ENCODE measurements at regions not wholly inside any gene's neighbourhood (a gene's known extent, or its start where the extent isn't known, plus 50 kb on each side); places are given as distances from the start of the nearest gene placed in this dataset.
A peak's percentile ranks its signal among the peaks of the same experiment; 100 is the strongest.
"Not testable (repeated sequence)": the region's sequence is repeated elsewhere in the genome, so short reads cannot be mapped to it uniquely, and the experiment has no call there.

GRCh38 chr21:33973268-33973667 lies 57.7 kb upstream of the ATP5PO start:
- DNase-seq (ENCODE audit: low read depth, low spot score) = no peak

GRCh38 chr21:33972539-33972938 lies 56.9 kb upstream of the ATP5PO start:
- no peak for DNase-seq (ENCODE audit: low read depth, low spot score)

GRCh38 chr21:33971492-33972013 lies 55.9 kb upstream of the ATP5PO start:
- DNase-seq (ENCODE audit: low read depth, low spot score) = peak; percentile 61

GRCh38 chr21:33969581-33969980 lies 54.0 kb upstream of the ATP5PO start:
- no peak for DNase-seq (ENCODE audit: low read depth, low spot score)

GRCh38 chr21:33968995-33969348 lies 53.4 kb upstream of the ATP5PO start:
- DNase-seq (ENCODE audit: low read depth, low spot score) = no peak

- DNase-seq (ENCODE audit: low read depth, low spot score) = peak; percentile 25
Observed at GRCh38 chr21:33968080-33968994, 52.7 kb upstream of the ATP5PO start.

GRCh38 chr21:33967086-33967571 lies 51.5 kb upstream of the ATP5PO start:
- DNase-seq (ENCODE audit: low read depth, low spot score) = no peak

GRCh38 chr21:33966324-33966949 lies 50.8 kb upstream of the ATP5PO start:
- DNase-seq (ENCODE audit: low read depth, low spot score) = no peak

- not testable (repeated sequence) for DNase-seq (ENCODE audit: low read depth, low spot score)
Observed at GRCh38 chr21:33965662-33966061, 50.1 kb upstream of the ATP5PO start.
